Retina (tissue), 1 donor: ENCODE measurements at regions not wholly inside any gene's neighbourhood (a gene's known extent, or its start where the extent isn't known, plus 50 kb on each side); places are given as distances from the start of the nearest gene placed in this dataset.
A peak's percentile ranks its signal among the peaks of the same experiment; 100 is the strongest.

Source experiments
- DNase-seq: peaks from one replicate; pipeline ENCODE4 v3.0.0-alpha.2; 2016

- no peak for DNase-seq
Measured at GRCh38 chr14:100469632-100470522, 117.3 kb downstream of the BEGAIN start.

GRCh38 chr14:100470523-100470897 lies 116.7 kb downstream of the BEGAIN start:
- no peak for DNase-seq

- peak; percentile 44 for DNase-seq
Measured at GRCh38 chr14:100471441-100472093, 115.7 kb downstream of the BEGAIN start.

GRCh38 chr14:100472094-100472455 lies 115.1 kb downstream of the BEGAIN start:
- DNase-seq, result no peak

DNA sequence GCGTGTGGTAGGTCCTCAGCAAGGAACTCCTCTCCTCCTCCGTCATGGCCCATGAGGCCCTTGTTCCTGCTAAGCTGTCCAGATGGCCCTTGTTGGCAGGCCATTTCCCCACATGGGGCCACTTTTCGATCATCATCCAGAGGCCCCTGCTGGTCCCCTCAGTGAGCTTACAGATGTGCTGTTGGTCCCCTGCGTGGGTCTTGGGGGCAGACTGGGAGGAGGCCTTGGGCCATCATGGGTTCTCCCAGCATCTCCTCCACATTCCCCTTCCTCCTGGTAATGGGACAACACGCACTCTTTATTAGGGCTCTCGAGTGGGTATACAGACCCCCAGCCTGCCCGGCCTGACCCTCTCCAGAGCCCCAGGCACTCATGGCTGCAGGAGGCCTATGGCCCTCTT lies 114.7 kb downstream of the BEGAIN start:
- no peak for DNase-seq

DNA sequence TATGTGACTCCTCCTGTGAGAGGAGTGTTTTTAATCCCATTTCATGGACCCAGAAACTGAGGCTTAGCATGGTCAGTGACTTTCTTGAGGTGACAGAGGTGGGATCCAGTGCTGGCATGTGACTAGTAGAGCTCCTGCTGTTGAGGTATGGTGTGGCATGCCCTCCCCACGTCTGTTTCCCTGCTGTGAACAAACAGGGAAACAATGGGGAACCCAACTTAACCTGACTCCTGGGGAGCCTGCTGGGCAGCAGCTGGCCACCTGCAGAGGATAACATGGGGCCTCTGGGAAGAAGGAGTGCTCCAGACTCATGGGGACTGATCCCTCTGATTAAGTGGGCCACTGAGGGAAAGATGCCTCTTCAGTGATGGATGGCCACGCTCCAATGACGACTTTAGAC lies 114.0 kb downstream of the BEGAIN start:
- no peak for DNase-seq

DNA sequence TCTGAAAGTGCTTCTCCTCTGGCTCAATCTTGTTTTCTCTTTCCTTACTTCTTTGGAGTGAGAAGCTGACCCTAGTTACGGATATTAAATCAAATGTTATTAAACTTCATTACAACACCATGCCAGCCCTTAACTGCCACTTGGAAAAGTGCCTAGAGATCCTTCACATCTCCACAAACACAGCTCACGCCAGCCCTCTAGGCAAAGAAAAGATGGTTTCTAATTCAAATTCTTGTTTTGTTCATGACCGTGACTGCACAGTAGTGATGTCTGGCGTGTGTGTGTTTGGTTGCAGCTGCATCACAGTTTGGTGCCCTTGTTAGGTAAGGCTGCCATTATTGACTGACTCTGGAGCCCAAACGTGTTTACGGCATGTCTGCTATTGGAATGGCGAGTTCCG lies 113.0 kb downstream of the BEGAIN start:
- no peak for DNase-seq

DNA sequence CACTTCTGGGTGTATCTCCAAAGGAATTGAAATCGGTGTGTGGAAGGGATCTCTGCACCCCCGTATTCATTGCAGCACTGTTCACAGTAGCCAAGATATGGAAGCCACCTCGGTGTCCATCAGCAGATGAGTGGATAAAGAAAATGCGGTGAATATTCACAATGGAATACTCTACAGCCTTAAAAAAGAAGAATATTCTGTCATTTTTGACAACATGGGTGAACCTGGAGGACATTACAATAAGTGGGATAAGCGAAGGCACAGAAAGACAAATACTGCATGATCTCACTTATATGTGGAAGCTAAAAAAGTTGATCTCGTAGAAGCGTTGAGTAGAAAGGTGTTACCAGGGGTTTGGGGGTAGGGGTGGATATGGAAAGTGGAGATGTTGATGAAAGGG lies 111.9 kb downstream of the BEGAIN start:
- no peak for DNase-seq

GRCh38 chr14:100476012-100476822 lies 111.0 kb downstream of the BEGAIN start:
- DNase-seq, result peak; percentile 49

GRCh38 chr14:100484531-100485267 lies 102.5 kb downstream of the BEGAIN start:
- no peak for DNase-seq

- DNase-seq, result peak; percentile 57
Measured at GRCh38 chr14:100486025-100486828, 101.0 kb downstream of the BEGAIN start.
